ENCODE measurements at regions not wholly inside any gene's neighbourhood (a gene's known extent, or its start where the extent isn't known, plus 50 kb on each side); places are given as distances from the start of the nearest gene placed in this dataset.

DNA sequence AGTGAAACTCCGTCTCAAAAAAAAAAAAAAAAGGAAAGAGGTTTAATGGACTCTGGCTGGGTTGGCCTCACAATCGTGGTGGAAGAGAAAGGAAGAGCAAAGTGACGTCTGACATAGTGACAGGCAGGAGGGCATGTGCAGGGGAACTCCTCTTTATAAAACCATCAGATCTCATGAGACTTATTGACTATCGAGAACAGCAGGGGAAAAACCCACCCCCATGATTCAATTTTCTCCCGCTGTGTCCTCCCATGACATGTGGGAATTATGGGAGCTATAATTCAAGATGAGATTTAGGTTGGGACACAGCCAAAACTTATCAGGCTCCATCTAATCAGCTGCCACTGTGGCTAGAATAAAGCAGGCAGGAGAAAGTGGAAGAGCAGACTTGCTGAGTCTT is 610.4 kb upstream of the NUDT12 start:
- H3K4me1 ChIP-seq: no peaks in the 10 kb centered on the region
- no peak for TF ChIP-seq POLR2A (IDR thresholded peaks at IDR 0.05)
- TF ChIP-seq, protein P1, sequence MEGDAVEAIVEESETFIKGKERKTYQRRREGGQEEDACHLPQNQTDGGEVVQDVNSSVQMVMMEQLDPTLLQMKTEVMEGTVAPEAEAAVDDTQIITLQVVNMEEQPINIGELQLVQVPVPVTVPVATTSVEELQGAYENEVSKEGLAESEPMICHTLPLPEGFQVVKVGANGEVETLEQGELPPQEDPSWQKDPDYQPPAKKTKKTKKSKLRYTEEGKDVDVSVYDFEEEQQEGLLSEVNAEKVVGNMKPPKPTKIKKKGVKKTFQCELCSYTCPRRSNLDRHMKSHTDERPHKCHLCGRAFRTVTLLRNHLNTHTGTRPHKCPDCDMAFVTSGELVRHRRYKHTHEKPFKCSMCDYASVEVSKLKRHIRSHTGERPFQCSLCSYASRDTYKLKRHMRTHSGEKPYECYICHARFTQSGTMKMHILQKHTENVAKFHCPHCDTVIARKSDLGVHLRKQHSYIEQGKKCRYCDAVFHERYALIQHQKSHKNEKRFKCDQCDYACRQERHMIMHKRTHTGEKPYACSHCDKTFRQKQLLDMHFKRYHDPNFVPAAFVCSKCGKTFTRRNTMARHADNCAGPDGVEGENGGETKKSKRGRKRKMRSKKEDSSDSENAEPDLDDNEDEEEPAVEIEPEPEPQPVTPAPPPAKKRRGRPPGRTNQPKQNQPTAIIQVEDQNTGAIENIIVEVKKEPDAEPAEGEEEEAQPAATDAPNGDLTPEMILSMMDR (IDR thresholded peaks at IDR 0.05): no peak
- TF ChIP-seq POLR2AphosphoS5 (IDR thresholded peaks at IDR 0.05): no peak
- TF ChIP-seq EP300 (IDR thresholded peaks at IDR 0.05): no peak
- intact Hi-C loops (cut with DNase I): no loop called here
- H3K27me3 ChIP-seq: no peaks in the 10 kb centered on the region
- no peak overlapping the region for H3K27ac ChIP-seq
- no peak overlapping the region for H3K4me3 ChIP-seq
- no peaks in the 10 kb centered on the region for H3K36me3 ChIP-seq
- DNase-seq: no peak
- H3K9me3 ChIP-seq: no peaks in the 10 kb centered on the region
- 77 to 83% methylated on average over 5 of the region's 5 CpGs for WGBS, 2 donors

DNA sequence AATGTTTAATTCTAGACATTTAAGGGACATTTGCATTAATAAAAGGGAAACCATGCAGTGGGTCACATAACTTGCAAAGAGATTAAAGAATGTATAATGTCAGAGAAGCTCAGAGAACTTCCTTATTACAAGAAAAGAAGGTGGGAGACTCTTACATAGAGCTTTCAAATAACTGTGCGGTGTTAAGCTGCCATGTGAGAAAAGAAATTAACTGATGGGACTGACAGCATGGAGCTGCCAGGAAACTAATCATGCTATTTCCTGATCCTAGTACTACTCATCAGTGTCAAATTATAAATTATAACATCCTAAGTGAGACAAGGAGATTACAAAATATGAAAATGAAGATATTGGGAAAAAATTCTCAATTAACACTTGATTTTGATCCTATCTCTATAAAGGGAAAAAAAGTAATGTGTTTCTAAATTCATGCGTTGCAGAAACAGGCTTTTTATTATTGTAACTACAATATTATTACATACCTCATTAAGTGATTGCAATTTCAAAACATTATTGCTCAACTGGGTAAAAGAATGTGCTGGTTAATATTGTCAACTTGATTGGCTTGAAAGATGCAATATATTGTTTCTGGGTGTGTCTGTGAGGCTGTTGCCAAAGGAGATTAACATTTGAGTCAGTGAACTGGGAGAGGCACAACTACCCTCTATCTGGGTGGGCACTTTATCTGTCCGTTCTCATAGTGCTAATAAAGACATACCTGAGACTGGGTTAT is 609.5 kb upstream of the NUDT12 start:
- Histone ChIP-seq H3K27ac (no peak overlapping the region), H3K4me3 (no peak overlapping the region), H3K27me3 (no peaks in the 10 kb centered on the region), H3K4me1 (no peaks in the 10 kb centered on the region), H3K36me3 (no peaks in the 10 kb centered on the region), H3K9me3 (no peaks in the 10 kb centered on the region)
- WGBS, 2 donors: 70 to 85% methylated on average over 3 of the region's 3 CpGs
- DNase-seq: no peak
- intact Hi-C loops (cut with DNase I): no loop called here
- TF ChIP-seq POLR2A (IDR thresholded peaks at IDR 0.05) (no peak), POLR2AphosphoS5 (IDR thresholded peaks at IDR 0.05) (no peak), EP300 (IDR thresholded peaks at IDR 0.05) (no peak)
- TF ChIP-seq, protein P1 (IDR thresholded peaks at IDR 0.05): no peak

DNA sequence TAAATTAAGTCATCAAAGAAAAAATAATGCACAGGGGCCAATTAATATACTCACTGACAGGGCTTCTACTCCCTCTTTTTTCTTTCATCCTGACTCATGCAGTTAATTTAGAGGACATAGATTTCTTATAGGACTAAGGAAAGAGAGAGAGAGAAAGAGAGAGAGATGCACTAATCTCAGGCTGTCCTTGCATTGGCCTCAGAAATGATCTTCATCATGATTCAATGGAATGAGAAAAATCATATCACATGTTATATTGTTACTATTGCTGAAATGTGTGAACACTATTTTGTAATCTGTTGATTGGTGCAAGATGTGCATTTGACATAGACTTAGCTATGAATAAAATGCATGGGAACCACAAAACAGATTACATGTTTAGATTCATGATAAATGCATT is 608.3 kb upstream of the NUDT12 start:
- Histone ChIP-seq H3K36me3 (no peaks in the 10 kb centered on the region), H3K27ac (no peak overlapping the region), H3K9me3 (no peaks in the 10 kb centered on the region), H3K4me3 (no peak overlapping the region), H3K27me3 (no peaks in the 10 kb centered on the region), H3K4me1 (no peaks in the 10 kb centered on the region)
- intact Hi-C loops (cut with DNase I): no loop called here
- no peak for DNase-seq
- TF ChIP-seq EP300 (IDR thresholded peaks at IDR 0.05): no peak
- no peak for TF ChIP-seq POLR2A (IDR thresholded peaks at IDR 0.05)
- TF ChIP-seq, protein P1 (IDR thresholded peaks at IDR 0.05): no peak
- no peak for TF ChIP-seq POLR2AphosphoS5 (IDR thresholded peaks at IDR 0.05)

DNA sequence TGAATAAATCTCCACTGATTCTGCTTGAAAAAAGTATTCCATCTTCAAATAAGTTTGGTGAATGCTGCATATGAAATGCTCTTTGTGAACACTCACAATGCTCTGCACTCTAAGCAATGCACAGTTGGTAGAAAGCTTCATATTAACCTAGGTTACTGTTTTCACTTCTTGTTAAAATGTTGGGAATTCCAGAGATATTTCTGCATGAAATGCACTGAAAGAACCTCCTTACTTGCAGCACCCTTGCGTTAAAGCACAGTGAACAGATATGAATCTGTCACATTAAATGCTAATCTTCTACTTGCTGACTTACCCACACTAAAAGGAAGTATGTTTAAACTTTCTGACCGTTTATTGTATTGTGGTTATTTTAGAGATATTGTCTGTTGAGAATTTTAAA is 584.1 kb upstream of the NUDT12 start:
- TF ChIP-seq POLR2A (IDR thresholded peaks at IDR 0.05) (no peak), EP300 (IDR thresholded peaks at IDR 0.05) (no peak)
- peaks cover 0 to 13% (median 0%) of the 10 kb centered on the region in 4 donors for H3K4me1 ChIP-seq
- H3K36me3 ChIP-seq: no peaks in the 10 kb centered on the region
- intact Hi-C loops (cut with DNase I): no loop called here
- H3K9me3 ChIP-seq: no peaks in the 10 kb centered on the region
- DNase-seq: no peak
- H3K27ac ChIP-seq: no peak overlapping the region
- H3K27me3 ChIP-seq: no peaks in the 10 kb centered on the region
- WGBS, 2 donors: 35 to 39% methylated on average over 2 of the region's 2 CpGs
- H3K4me3 ChIP-seq: no peak overlapping the region

DNA sequence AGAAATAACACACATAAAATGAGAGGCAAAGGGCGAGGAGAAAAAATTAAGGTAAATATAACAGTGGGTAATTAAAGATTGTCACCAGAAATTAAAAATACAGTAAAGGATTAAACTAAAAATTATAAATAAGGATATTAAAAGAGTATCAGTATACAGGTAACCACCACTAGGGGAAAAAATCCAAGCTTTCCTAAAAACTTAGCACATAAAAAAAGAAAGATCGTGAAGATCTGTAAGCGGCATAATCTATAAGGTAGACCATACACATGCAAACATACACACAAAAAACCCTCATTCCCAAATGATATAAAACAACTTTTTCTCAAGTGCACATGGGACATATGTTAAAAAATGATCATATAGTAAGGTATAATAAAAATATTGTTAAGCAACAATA is 577.3 kb upstream of the NUDT12 start:
- intact Hi-C loops (cut with DNase I): no loop called here
- no peak for DNase-seq
- no peaks in the 10 kb centered on the region for H3K27me3 ChIP-seq
- TF ChIP-seq POLR2A (IDR thresholded peaks at IDR 0.05) (no peak), EP300 (IDR thresholded peaks at IDR 0.05) (no peak), POLR2AphosphoS5 (IDR thresholded peaks at IDR 0.05) (no peak)
- TF ChIP-seq, protein P1 (IDR thresholded peaks at IDR 0.05): no peak
- H3K36me3 ChIP-seq: no peaks in the 10 kb centered on the region
- H3K9me3 ChIP-seq: no peaks in the 10 kb centered on the region
- no peak overlapping the region for H3K4me3 ChIP-seq
- no peak overlapping the region for H3K27ac ChIP-seq
- 93% methylated on average over 3 of the region's 3 CpGs for WGBS, 2 donors
- H3K4me1 ChIP-seq: no peaks in the 10 kb centered on the region

Data from sigmoid colon (tissue), 6 donors.